HG03565 (cell line): ENCODE measurements at regions not wholly inside any gene's neighbourhood (a gene's known extent, or its start where the extent isn't known, plus 50 kb on each side); places are given as distances from the start of the nearest gene placed in this dataset.
A peak's percentile ranks its signal among the peaks of the same experiment; 100 is the strongest.
"Not testable (repeated sequence)": the region's sequence is repeated elsewhere in the genome, so short reads cannot be mapped to it uniquely, and the experiment has no call there.

Source experiments
- ATAC-seq: cut with Tn5 transposase; IDR thresholded peaks from one replicate; pipeline ENCODE4 v1.9.1; 2021; ENCODE audit warnings: mild to moderate bottlenecking, moderate library complexity; ENCODE audit not compliant: unreplicated experiment

DNA sequence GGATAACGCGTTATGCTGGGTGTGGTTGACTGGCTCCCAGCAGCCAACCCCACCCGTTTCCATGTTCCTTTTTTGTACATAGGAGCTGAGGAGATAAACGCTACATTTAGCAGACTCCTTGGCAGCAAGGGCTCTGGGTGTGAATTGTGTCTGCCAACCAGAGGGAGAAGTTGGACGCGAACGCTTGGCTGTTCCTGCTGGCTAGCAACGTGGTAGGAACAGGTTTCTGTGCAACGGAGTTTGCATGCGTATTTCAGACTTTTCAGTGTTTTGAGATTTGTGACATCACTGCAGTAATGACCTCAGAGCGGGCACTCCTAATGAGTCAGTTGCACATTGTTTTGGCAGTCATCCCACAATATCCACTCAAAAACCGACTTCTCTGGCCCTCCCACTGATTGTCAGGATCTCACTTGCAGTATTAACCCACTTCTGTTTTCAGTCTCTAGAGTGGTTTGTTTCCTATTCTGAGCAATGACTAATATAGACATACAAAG lies 98.7 kb upstream of the RGS1 start:
- ATAC-seq = peak; percentile 84

DNA sequence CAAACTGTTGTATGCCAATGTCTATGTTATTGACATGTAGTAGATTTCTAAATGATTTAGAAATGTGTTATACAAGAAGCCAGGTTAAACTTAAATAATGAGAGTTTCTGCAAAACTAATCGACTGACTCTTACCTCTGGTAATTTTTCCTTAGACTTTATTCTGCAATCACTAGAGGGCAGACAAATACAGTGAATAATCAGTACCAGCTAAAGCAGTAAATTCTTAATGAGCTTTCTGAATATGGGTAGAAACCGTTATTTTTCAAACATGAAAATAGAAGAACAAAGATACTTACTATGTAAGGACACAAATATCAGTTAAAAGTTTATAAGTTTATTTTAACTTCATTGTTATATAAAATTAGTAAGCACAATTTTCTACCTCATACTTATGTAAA lies 97.9 kb upstream of the RGS1 start:
- peak; percentile 51 for ATAC-seq

DNA sequence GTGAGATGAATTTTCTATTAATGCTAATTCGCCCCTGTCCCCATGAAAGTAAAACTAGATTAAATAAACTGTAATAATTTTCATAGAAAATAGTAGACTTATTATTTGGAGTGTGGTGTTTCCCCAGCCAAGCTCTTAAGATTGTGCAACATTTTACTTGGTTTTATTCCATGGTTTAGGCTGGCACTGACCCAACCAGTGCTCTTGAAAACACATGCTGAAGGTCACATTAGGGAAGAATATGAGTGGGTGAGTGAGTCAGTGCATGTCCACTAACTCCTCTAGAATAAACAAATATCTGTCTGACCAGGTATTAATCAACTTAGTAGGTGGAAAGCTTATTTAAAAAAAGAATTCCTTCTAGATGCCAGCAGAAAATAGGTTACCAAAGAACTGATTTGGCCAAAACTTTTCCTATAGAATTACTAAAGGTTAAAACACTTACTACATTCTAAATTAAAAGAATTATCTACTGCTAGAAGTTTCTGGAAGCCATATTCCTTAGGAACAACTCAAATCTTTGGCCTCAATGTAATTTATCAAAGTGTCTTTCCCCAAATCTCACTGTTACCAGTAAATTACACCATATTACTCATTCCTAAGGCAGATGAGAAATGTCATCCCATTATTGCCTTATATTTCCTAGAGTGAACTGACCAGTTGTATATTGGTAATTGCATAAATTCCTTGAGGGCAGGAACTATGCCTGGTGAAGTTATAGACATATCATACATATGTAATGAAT lies 89.7 kb upstream of the RGS1 start:
- no peak for ATAC-seq

DNA sequence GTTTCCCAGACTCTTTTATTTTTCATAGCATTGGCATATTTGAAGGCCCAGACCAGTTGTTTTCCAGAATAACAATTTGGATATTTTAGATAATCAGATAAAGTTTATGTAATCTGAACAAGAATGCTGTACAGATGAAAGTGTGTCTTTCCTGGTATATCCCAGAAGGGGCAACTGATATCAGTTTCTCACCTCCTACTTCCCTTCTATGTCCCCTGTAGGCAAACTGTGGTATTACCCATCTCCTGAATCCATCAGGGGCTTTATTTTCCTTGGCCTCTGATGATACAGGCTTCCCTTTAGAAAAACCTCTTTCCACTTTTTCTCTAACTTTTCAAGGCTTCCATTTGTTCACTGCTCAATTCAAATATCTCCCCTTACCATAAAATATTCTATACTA lies 87.5 kb upstream of the RGS1 start:
- no peak for ATAC-seq

DNA sequence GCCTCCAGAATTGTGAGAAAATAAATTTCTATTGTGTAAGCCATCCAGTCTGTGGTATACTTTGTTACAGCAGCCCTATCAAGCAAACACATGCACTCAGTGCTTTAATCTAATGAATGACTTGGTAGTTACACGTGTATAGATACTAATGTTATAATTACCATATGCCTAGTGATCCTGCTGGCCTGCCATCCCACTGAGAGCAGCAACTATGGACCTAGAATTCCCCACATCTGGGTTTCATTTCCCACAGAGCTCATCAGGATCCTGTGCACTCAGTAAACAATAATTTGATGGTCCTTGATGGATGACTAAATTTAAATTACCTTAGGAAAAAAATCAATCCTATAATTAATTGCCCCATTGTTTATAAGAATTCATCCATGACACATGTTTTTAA lies 86.5 kb upstream of the RGS1 start:
- no peak for ATAC-seq

DNA sequence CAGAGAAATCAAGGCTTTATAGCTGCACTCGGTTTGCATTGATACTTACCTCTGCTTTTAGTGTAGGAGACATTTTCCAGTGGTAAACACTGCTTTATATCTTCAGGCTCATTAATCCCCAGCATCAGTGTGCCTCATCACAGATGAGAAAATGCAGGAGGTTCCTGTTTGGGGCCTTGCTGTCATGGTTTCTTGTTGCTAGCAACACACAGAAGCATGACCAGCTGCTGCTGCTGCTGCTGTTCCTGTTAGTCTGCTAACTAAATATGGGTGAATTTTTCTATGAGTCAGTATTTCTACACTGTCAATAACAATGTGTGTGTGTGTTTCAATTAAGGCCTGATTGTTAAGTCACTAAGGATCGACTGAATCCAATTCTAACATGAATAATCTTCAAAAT lies 85.8 kb upstream of the RGS1 start:
- peak; percentile 90 for ATAC-seq

DNA sequence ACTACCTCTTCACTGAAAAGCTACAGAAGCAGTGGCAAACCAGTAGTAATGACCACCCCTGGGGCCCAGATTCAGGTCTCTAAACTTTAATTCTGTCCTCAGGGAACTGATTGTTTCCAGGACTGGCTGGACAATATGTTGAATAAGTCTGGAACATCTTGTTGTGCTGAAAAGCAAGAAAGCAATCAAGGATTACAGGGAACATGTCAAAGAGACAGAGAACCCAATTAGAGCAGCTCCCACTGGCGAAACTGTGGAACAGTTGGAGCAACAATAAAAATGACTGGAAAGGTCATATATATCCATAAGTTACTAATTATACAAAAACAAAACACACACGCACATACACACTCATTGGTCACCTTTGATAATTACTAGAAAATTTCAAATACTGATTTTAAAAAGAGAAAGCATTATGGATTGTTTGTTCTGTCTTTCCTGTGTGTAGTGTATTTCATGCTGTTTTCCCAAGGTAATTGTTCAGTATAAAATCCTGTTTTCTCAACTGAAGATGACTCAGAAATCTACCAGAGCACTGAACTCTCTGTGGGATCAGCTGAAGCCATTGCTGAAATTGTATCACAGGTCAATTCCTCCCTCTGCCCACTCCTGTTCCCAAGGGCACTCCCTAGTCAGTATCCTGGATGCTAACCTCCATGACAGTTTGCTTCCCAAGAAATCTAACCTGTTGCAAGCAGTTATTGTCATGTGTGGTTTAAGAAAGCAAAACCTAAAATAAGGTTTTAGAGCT lies 83.6 kb upstream of the RGS1 start:
- no peak for ATAC-seq

DNA sequence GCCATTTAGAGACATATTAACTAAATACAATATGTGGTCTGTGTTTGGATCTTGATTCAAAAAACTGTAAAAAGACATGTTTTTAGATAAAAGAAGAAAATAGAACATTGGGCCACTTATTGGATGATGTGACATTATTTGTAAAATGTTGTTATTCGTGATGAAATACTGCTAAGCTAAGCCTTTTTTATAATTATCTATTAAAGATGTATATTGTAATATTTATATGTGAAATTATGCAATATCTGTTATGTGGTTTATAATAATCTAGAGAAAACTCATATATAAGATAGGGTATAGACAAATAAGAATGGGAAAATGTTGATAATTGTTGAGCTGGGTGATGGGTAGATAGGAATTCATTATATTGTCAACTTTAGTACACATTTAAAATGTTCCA lies 82.0 kb upstream of the RGS1 start:
- no peak for ATAC-seq

DNA sequence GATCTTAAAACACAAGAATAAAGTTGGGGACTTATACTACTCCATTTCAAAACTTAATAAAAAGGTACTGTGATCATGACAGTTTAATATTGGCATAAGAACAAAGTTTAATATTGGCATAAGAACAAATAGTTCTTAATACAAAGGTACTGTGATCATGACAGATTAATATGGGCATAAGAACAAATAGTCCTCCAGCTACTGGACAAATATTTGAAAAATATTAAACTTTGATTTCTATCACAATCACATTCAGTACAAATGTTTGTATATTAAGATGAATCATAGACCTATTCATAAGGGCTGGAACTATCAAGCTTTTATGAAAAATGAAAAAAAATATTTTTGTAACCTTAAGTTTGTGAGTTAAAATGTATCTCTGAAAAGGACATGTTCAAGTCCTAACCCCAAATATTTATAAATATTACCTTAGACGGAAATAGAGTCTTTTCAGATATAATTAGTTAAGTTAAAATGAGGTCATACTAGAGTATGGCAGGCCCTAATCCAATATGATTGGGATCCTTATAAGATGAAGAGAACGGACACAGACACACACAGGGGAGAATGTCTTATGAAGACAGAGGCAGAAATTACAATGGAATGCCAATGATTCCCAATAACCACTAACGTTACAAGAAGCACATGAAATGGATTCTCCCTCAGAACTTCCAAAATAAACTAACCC lies 79.1 kb upstream of the RGS1 start:
- ATAC-seq = no peak

DNA sequence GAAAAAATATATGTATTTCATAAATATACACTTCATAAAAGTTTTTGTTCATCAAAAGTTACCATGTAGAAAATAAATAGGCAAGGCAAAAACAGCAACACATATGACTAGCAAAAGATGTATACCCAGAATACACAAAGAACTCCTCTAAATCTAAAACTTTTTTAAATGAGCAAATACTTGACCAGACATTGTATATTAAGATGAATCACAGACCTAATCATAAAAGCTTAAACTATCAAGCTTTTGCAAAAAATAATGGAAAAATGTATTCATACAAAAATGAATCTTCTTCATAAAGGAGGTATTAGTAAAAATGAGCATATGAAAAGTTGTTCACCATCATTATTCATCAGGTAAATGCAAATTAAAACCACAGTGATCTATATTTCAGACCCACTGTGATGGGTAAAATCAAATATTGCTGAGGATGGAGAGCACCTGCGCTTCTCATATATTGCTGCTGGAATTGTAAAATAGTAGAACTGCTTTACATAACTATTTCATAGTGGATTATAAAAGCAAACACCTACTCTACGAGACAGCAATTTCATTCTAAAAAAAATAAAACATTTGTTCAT lies 78.3 kb upstream of the RGS1 start:
- no peak for ATAC-seq

DNA sequence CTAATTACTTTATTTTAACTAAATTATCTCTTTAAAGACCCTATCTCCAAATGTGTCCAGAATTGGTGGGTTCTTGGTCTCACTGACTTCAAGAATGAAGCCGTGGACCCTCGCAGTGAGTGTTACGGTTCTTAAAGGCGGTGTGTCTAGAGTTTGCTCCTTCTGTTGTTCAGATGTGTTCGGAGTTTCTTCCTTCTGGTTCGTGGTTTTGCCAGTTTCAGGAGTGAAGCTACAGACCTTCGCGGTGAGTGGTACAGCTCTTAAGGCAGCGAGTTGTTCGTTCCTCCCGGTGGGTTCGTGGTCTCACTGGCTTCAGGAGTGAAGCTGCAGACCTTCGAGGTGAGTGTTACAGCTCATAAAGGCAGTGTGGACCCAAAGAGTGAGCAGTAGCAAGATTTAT lies 77.5 kb upstream of the RGS1 start:
- ATAC-seq = not testable (repeated sequence)

DNA sequence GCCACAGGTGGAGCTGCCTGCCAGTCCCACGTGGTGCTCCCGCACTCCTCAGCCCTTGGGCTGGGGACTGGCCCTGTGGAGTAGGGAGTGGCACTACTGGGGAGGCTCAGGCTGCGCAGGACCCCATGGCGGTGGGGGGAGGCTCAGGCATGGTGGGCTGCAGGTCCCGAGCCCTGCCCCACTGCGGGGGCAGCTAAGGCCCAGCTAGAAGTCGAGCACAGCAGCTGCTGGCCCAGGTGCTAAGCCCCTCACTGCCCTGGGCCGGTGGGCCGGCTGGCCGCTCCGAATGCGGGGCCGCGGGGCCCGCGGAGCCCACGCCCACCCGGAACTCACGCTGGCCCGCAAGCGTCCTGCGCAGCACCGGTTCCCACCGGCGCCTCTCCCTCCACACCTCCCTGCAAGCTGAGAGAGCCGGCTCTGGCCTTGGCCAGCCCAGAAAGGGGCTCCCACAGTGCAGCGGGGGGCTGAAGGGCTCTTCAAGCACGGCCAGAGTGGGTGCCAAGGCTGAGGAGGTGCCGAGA lies 76.5 kb upstream of the RGS1 start:
- not testable (repeated sequence) for ATAC-seq

DNA sequence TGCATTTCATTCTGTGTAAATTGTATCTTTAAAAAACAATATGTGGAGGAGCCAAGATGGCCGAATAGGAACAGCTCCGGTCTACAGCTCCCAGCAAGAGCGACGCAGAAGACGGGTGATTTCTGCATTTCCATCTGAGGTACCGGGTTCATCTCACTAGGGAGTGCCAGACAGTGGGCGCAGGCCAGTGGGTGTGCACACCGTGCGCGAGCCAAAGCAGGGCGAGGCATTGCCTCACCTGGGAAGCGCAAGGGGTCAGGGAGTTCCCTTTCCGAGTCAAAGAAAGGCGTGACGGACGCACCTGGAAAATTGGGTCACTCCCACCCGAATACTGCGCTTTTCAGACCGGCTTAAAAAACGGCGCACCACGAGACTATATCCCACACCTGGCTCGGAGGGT lies 75.0 kb upstream of the RGS1 start:
- ATAC-seq = not testable (repeated sequence)

DNA sequence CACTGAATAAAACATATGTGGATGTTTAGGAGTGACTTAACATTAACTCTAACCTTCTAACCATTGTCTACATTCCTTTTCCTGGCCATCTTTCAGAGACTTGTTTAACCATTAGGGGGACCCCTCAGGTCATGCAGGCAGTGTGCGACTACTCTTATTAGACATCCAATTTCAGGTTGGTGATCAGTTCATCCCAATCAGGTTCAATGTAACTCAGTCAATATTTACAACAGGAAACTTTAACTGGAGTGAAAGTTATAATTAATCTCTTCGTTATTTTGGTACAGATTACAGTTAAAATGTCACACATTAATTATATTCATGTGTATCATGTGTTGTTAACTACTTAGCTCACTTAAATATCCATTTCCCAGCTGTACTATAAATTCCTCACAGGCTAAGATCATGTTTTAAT lies 68.8 kb upstream of the RGS1 start:
- ATAC-seq = peak; percentile 99

DNA sequence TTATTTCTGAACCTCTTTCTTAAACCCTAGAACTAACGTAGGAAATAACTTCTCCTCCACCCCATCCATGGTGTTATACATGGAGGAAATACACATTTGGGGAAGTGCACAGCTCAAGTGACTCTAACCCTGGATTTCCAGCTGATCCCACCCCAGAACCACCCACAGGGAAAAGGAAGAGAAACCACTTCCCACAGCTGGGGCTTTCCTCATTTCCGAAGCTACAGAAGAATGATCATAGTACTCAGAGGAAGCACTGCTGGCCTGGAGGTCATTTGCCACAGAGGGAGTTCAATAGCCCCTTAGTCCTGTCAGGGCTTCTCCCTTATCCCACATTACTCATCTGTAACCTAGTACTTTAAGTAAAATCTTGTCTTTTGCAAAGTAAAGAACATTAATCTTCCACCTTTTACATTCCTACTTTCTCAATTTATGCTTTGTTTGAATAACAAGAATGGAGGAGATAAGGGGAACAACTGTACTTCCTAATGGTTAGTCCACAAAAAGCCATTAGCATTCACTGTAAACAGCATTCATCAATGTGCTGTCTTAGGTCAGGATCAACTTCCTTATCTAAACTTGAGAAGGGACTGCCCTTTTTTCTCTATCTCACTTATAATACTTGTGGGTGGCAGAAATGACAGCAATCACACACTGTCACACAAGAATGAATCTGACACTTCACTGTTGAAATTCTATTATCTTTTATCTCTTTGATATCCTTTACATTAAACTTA lies 63.0 kb upstream of the RGS1 start:
- ATAC-seq = no peak

DNA sequence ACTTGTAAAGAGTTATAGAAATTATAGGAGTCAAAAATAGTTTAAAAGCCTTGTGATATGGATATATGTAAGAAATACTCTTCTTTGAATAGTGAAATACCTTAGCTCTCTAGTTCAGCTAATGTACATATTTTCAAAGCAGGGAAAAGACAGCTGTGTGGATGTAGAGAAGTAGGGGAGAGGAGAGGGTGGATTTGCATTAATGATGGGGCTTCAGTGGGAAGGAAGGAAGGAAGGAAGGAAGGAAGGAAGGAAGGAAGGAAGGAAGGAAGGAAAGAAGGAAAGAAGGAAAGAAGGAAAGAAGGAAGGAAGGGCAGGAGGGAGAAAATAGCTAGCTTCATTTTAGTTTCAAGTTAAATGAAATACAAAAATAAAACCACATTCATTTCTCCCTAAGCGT lies 62.4 kb upstream of the RGS1 start:
- ATAC-seq = no peak

DNA sequence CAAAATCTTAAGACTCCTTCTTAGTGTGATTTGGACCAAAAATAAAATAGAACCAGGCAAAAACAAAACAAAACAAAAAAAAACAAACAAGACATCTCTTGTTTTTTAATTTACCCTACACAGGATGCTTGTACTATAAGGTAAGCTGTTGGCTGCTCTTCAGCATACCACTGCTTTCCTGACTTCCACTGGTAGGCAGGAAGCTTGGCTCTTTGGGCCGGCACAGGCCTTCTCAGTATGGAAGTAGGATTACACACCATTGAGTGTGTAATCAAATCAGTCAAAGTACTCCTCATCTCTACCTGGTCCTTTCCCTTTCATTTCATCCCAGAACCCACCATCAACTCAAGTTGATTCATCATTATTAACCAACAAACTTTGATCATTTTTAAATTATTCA lies 61.9 kb upstream of the RGS1 start:
- ATAC-seq = no peak

DNA sequence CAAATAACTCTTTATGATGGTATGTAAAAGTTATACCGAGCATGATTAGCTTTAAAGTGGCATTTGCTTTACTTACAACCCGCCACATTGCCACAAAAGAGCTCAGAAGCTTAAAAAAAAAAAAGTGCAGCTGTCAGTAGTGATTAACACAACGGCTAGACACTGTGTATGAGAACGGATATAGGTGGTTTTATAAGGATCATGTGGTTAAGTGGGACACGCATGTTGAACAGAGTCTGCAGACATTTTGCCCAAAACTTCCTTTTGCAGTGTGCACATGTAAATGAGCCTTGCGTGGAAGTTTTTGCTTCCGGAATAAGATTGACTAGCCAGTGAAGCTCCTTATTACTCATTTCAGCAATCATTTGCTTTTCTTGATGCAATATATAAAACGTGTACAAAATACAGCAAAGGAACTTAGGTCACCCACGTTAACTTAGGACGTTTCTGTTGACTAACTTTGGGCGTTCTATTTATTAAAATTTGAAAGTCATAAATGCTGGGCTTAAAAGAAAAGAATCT lies 58.7 kb upstream of the RGS1 start:
- ATAC-seq = peak; percentile 96

DNA sequence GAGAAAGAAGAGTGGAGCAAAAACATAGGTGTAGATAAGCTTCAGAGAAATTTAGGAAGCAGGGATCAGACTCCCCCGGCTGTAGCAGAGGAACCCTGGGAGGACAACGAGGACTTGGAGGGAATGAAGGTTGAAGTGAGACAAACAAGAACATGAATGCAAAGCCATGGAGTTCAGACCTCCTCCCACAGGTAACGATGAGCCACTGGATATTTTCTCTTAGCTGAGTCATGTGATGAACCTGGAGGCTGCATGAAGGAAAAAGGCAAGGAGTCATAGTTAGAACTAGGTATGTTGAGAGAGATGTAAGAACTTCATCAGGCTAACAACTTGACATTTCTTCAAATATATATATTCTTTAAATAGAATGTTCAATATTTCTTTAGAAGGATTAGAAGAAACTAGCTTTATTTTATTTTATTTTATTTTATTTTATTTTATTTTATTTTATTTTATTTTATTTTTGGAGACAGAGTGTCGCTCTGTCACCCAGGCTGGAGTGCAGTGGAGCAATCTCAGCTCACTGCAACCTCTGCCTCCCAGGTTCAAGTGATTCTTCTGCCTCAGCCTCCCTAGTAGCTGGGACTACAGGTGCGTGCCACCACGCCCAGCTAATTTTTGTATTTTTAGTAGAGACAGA lies 57.7 kb upstream of the RGS1 start:
- ATAC-seq = not testable (repeated sequence)

DNA sequence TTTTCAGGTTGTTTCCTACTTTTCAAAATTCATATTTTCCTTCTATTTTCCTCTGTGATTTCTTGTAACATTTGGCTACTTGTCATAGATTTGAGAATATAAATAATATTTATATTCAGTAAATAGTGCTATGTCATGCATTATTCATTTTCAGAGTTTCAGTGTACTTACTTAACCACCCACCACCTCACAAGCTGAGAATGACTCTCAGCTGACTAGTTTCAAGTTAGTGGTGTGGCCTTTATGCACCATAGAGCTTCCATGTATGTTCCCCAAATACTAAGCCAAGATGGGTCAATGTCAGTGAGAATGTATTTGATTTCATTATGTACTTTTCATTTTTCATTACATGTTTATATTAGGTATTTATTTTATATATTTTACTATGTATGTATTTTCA lies 56.9 kb upstream of the RGS1 start:
- ATAC-seq = peak; percentile 50
